Iris pigment epithelial cell (primary cell): ENCODE measurements at regions not wholly inside any gene's neighbourhood (a gene's known extent, or its start where the extent isn't known, plus 50 kb on each side); places are given as distances from the start of the nearest gene placed in this dataset.
A peak's percentile ranks its signal among the peaks of the same experiment; 100 is the strongest.
"Not testable (repeated sequence)": the region's sequence is repeated elsewhere in the genome, so short reads cannot be mapped to it uniquely, and the experiment has no call there.

Source experiments
- DNase-seq: peaks from one replicate; pipeline ENCODE4 v3.0.0-alpha.2; 2011; ENCODE audit warnings: low read depth

DNA sequence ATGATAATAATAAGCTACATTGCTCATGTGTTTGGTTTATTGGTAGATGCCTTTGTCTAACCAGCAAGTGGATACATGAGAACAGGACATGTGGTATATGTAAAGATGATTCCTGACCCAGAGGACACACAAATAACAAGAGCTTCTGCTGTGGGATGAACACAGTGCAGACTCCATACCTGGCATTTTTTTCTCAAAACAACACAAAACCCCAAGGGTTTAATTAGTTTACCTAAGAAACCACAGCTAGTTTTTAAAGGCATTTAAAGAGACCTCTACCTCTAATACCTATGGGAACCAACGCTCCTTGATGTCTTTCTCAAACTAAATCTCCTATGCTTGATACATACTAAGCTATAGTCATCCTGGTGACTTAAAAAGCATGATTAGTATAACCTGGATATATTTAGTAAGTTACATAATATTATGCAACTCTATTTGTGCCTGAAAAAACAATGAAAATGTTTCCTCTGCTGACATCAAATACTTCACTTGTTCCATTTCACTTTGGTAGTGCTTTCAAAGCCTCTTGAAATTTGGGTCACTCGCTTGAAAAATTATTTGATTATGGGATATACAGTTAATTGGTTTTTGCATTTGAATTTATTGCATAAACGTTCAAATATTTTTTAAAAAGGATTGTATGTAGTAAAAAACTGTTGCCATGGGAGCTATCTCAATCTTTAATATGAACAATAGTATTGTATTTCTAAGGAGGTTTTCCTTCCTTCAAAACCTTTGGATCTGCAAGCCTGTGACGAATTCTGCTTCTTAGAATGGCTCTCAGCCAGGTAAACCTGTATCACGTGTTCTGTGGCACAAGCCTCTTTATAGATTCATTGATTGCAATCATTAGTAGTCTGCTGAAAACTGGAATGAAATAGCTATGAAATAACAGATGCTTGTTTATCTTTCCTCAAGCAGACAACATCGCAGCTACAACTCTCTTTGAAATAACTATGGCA lies 233.0 kb upstream of the KCNMB2 start:
- DNase-seq: no peak

DNA sequence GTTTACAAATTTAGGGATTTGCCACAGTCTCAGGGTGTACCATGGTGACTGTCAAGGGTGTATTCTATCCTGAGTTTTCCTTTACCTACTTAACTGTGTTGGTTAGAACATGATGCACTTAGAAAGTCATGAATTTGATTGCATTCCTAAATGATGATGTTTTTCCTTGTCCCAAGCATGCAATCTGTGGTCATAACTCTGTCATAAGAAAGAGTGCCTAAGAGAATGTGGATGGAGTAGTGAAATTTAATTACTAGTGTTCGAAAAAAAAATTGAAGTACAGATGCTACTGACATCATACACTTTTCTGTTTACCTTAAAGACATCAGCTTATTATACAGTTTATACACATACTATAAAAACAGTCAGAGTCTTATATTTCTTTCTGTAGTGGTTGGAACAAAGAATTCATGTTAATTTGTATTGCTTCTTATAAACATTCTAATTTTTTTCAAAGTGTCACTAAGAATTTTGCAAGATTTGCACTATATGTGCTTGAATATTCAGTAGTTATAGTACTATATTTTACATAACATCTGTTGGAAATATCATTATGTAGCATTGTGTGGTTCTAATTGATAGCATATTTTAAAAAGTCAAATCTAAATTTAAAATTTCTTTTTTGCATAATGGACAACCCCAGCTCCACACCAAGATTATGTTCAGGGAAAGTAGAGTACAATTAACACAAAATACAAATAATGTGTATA lies 231.3 kb upstream of the KCNMB2 start:
- peak; percentile 87 for DNase-seq

DNA sequence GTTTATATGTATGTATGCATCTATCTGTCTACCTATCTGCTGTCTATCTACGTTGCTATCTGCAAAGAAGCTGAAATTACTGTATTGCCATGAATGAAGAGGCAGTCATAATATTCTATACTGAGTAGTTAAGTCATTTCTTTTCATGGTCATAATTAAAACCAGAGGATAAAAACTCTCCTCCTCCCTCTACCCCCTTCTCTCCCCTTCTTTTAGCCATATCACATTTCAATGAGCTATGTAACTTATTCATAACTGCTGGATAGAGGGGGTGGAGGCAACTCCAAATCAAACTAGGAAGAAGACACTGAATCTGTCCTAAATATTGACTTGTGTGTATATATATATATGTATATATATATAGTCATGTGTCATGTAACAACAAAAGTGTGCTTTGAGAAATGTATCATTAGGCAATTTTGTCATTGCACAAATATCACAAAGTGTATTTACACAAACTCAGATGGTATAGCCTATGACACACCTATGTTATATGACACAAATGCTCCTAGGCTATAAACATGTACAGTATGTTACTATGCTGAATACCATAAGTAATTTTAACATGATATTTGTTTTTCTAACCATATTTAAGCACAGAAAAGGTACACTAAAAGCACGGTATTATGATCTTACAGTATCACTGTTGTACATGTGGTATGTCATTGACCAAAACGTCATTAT lies 229.7 kb upstream of the KCNMB2 start:
- no peak for DNase-seq

DNA sequence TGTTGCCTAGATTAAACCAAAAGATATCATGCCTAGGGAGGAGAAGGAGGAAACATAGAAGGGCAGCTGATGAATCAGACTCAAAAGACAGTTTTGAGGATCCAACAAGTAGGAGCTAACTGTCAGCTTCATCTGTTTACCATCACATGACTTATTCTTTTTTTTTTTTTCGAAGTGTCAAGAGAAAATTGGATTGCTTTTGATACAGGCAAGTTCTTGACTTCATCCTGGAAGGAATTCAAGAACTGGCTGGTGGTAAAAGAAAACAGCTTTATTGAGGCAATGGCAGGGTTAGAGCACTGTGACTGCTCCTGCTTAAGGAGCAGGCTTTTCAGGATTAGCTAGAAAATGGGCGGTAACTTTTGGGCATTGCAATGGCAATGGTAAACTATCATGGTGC lies 227.5 kb upstream of the KCNMB2 start:
- DNase-seq: peak; percentile 53

DNA sequence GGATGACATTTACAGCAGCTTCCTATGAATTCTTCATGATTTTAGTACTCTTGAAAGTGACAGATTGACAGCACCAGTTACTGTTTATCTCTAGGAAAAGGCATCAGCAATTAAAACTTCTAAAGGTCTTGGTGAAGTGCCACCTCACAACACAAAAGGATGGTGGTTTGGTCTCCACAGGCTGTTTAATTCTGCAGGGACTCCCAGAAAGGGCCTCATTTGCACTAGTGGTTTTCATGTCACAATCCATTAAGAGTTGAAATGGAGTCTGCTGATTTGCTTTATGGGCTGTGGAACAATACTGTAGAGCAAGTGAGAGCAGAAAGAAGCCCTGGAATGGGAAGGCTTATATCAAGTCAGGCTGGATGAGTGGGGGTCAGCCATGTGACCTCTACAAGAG lies 225.3 kb upstream of the KCNMB2 start:
- DNase-seq: no peak

DNA sequence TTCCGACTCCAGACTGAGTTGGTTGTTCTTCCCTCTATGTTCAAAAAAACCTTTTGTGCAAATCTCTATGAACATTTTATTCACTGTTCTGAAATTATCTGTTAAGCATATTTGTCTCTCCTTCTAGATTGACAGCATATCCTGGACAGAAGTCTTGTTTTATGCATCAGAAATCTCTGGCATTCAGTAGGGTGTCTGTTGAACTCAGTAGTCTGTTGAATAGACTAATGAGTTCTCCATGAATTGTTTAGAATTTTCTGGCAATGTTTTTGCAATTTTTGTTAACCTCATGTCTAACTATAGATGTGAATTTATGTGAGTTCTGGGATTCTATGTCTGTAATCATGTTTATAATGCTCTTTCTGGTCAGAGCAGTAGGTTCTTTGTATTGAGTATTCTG lies 222.5 kb upstream of the KCNMB2 start:
- DNase-seq: no peak

DNA sequence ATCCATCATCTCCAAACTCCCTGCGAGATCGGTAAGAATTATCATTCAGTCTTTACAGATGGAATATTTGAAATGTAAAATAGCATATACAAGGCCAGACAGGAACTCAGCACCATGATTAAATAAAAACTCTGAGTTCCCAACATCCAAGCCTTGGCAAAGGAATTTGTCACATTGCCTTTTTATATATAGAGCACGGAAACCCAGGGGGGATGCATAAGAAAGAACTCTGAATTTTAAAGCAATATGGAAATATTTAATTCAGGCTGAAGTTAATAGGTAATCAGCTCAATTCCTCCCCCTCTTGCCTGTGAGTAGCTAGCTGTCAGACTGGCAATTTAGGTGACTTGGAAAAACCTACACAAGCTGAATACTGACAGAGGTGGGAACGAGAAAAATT lies 217.9 kb upstream of the KCNMB2 start:
- DNase-seq: no peak

DNA sequence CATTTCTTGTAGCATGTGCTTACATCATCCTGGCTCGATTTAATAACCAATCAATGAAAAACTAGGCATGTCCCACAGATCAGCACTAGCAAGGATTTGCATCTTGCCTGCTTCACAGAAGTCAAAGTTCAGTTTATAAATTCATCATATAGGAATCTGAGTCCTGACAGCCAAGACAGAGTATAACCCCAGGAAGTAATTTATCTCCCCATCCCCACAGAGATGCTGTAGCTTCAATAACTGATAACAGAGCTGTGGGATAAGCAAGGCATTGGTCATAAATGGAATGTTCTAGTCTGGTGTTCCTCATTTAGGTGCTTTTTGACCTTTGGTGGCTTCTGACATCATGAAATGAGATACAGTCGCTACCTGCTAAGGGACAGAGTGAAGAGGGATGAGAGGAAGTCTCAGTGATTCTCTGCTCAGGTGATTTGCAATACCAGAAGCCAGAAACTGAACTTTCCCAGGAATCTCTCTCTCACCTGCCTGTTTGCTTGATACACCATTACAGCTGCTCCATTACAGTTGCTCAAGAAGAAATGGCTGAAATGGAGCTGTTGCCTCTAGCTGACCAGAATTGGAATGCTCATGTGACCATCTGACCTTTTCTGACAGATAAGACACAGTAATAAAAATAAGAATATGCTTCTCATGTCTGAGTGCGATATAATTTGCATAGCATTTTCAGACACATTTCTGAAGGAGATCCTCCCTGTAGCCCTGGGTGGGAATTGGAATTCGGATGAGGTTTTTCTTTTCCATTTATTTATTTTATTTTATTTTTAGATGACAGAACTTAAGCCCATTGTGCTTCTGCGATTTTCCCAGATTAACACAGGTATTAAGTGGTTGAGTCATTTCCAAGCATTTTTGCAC lies 217.1 kb upstream of the KCNMB2 start:
- peak; percentile 42 for DNase-seq

DNA sequence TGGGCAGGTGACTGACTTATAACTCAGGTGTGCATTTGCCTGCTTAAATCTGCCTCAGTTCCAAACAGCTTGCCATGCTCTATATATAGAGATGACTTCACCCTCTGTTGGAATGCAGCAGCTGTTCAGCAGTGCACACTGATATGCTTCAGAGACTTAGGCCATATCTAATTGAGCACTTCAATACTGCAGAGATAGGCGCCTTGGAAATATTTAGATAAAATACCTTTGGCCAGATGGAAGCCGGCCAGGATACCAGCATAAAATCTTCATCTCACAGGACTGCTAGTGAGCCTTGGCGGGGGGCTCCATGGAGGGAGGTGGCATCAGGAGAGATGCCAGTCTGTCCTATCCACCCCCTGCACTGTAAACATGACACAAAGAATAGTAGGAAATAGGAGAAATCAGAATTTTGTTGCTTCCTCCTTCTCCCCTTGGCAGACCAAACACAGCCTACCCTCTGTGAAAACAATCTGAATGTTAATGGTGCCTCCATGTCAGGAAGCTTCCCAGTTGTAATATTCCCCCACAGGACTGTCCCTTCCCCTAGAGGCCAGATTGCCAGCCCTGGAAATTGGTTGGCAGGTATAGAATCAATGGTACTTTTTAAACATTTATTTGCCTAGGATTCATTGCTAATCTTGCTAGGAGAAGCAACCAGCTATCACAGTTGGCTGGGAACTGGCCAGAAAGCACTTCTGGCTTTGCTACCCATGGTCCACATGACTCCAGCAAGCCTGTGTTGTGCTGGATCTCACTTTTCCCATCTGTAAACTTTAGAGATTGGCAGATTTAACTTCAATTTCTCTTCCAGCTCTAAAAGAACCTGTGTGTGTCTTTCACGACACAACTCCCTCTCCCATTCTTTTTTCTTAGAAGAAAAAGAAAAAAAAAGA lies 215.5 kb upstream of the KCNMB2 start:
- DNase-seq: peak; percentile 85

DNA sequence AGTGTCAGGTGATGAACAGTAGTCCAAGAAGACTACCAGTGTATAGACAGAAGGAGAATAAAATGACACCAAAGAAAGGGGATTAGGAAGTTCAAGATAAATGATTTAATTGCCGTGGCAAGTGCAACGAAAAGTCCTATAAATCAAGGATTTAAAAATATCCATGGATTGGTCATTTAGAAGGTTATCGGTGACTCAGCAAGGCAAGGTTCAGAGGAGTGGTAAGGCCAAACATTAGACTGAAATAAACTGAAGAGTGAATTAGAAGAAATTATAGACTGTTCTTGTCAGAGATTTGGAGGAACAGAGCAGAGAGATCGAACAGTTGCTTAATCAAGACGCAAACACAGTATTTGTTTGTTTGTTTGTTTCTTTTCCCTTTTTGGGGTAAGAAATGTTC lies 211.9 kb upstream of the KCNMB2 start:
- DNase-seq: no peak

DNA sequence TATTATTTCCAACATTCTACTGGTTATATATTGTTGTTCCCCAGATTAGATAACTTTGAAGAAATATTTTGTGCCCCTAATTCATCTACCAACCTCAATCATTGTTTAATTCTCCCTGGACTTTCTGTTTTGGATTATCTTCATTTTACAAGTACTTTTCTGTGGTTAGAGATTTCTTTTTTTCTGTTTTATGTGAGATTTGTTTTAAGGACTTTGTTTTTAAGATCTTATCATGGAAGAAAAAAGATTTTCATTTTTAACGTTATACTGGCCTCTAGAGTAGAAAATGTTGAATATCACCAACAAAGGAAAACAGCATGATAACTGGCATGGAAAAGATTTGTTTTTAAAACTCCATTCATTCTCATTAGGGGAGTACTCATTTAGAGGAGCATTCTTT lies 210.9 kb upstream of the KCNMB2 start:
- DNase-seq: peak; percentile 75

DNA sequence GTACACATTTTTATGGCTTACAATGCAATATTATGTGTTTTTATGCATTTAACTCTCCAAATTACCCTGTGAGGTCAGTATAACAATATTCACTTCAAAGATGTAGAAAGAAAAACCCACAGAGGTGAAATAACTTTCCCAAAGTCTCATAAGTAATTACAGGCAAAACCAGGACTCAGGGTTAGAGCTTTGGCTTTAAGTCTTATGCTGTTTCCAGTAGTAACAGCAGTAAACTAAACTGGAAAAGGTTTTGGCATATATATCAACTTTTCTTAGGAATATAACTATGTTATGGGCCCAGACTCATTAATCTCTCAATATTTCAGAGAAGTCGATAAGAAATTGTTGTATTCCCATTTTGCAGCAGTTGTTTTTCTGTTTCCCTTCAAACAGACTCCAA lies 206.3 kb upstream of the KCNMB2 start:
- DNase-seq: no peak

DNA sequence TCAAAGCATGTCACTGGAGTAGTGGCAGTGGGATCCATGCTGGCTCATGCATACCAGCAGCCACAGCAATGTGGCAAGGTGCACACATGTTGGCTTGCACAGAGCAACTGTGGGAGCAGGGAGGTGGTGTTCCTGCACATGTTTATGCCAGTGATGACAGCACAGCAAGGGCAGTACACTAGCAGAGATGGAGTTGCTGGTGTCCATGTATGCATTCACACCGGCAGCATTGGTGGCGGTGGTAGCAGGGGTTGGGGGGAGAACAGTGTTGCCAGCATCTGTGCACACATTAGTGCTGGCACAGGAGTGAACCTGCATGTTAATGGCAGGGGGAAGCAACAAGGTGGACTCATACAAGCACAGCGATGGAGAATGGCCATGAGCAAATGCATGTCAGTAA lies 202.0 kb upstream of the KCNMB2 start:
- no peak for DNase-seq

DNA sequence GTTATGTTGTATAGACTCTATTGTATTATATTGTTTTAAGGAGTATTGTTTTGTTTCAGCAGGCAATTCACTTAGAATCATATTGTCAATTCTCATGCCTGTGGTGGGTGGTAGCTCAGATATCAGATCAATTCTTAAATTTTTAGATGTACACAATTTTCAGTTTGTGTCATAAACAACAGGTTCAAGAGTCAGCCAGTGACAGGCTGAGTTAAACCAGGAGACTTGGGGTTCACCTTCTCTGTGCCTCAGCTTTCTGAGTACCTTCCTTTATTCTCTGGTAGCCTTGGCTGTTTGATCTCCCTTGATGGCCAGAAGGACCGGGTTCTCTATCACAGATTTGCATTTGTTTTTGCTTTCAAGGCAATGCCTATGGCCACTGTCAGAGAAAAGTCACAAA lies 199.9 kb upstream of the KCNMB2 start:
- no peak for DNase-seq

DNA sequence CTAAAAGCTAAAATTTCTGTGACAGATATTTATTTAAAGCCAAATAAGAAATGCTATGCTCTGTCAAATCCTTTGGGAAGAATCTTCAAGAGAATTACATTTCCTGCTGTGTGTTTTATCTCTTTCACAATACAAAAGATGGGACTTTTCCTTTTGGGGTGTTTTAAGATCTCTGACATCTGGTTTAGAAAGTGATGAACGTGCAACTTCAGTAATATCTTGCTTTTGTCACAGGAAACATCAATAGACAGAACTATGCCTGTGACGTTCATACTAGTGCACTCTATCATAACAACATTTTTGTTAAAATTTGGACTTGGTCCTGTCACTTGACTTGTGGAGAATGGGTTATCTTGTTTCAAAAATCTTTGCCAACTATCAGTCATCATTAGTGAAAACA lies 195.7 kb upstream of the KCNMB2 start:
- DNase-seq: no peak

DNA sequence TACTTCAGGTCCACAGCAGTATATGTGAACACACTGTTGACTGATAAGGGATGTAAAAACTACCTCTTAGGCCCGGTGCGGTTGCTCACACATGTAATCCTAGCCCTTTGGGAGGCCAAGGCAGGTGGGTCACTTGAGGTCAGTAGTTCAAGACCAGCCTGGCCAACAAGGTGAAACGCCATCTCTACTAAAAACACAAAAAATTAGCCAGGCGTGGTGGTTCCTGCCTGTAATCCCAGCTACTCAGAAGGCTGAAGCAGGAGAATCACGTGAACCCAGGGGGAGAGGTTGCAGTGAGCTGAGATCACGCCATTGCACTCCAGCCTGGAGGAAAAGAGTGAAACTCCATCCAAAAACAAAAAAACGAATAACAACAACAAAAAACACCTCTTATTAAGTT lies 194.6 kb upstream of the KCNMB2 start:
- no peak for DNase-seq

DNA sequence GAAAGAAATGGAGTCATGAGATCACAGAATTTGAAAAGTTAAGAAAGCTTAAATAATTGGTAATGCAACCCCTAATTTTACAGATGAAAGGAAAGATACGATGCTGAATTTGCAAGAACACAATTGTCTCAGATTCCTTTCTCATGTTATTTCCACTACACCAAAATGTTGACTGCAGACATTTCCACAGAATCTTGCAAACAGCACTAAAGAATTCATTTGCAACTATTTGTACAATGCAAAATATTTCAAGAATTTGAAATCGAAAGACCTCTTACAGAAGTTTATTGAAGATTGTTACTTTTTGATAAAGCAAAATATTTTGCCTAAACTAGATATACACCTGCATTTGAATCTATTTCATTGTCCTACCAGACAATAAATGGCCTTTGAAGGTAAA lies 194.1 kb upstream of the KCNMB2 start:
- peak; percentile 41 for DNase-seq

DNA sequence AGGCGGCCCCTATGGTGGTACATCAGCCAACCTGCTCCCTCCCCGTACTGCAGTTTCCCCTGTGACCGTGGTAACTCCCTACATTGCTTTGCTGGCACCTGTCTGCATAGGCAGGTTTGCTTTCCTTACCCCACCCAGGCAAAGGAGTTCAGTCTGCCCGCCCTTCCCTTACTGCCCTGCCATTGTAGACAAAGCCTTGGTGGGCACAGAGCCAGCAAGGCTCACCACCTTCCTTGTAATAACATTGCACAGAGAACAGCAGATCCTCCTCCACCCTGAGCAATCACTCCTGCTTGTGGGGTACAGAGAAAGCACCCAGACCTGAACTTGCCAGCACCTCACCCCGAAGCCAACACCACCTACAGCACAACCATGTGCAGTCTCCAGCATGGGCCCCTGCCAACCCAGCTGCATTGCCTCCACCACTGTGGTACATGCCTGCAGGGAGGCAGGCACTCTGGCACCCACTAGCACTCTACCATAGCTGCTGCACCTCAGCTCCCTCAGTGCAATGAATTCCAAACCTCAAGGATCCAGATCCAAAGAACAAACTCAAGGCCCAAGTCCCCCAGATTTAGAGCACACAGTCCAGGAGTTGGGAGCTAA lies 192.7 kb upstream of the KCNMB2 start:
- DNase-seq: no peak

DNA sequence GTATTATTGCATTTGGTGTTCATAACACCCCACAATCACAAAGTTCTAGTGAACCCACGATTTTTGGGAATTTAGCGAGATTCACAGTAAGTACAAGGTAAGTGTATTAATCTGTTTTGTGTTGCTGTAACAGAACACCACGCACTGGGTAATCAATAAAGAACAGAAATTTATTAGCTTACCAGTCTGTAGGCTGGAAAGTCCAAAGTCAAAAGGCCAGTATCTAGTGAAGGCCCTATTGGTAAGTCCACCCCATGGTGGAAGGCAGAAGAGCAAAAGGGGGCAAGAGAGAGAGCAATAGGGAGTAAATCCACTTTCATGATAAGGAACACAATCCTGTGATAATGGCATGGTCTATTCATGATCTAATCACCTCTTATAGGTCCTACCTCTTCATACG lies 190.3 kb upstream of the KCNMB2 start:
- no peak for DNase-seq

DNA sequence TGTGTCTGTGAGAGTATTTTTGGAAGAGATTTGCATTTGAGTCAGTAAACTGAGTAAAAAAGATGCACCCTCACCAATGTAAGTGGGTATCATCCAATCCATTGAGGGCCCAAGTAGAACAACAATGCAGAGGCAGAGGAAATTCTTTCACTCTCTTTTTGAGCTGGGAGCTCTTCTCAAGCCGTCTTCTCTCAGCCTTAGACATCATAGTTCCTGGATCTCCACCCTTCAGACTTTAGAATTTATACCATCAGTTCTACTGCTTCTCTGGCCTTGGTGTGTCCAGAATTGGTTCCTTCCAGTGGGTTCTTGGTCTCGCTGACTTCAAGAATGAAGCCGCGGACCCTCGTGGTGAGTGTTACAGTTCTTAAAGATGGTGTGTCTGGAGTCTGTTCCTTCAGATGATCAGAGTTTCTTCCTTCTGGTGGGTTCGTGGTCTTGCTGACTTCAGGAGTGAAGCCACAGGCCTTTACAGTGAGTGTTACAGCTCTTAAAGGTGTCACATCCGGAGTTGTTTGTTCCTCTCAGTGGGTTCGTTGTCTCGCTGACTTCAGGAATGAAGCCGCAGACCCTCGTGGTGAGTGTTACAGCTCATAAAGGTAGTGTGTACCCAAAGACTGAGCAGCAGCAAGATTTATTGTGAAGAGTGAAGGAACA lies 187.5 kb upstream of the KCNMB2 start:
- DNase-seq: not testable (repeated sequence)
